ENCODE measurements at regions not wholly inside any gene's neighbourhood (a gene's known extent, or its start where the extent isn't known, plus 50 kb on each side); places are given as distances from the start of the nearest gene placed in this dataset.

DNA sequence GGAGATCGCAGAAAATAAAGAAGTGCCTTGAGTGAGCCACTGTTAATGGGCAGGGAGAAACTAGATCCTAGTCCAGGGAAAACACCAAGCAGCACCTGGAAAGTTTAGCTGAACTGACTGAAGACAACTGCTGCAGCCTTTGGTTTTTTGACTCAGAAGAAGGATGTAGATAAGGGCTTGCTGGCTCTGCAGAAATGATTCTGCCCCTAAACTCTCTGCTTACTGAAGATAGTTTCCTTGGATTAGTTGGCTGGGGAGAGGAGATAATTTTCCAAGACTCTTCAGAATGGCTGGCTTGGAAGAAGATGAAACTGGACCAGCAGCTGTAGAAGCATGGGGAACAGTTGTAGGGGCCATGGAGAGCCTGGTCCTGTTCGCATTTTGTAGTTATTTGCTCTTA lies 471.8 kb downstream of the KDM4C start:
- CTCF ChIA-PET (ENCODE audit: low intra/inter-chr PET ratio, low total read pairs): no interaction called here
- H3K4me1 ChIP-seq (ENCODE audit: insufficient read depth, low read length): no peaks in the 10 kb centered on the region

More for the DNA sequence above, 471.8 kb downstream of the KDM4C start:
- FAIRE-seq (no peak), ATAC-seq (no peak), DNase-seq (ENCODE audit: low spot score) (no peak)
- Histone ChIP-seq H4K20me1 (ENCODE audit: insufficient read depth, low read length) (no peaks in the 10 kb centered on the region), H3K9me3 (ENCODE audit: low read length) (no peaks in the 10 kb centered on the region), H3K36me3 (replicated peaks in 1 of 2; ENCODE audit: control insufficient read depth in 1 of 2, insufficient read depth in 2 of 2, low read length in 2 of 2) (no peaks in the 10 kb centered on the region), H2AFZ (ENCODE audit: low read length) (no peak overlapping the region), H3K9ac (ENCODE audit: insufficient read depth, low read depth, low read length) (no peak overlapping the region), H3K27ac (ENCODE audit: extremely low read length, insufficient read depth, low read length) (no peak overlapping the region), H3K27me3 (ENCODE audit: control insufficient read depth in 1 of 2, insufficient read depth in 2 of 2, low read length in 2 of 2) (peaks cover 4 to 20% of the 10 kb centered on the region in 2 experiments; a peak in 3 of 5 replicates), H3K4me2 (ENCODE audit: low read depth, low read length) (no peak overlapping the region), H3K4me3 (replicated peaks in 1 of 3; ENCODE audit: insufficient read depth in 1 of 3, low read depth in 2 of 3, low read length in 3 of 3) (no peak overlapping the region), H3K79me2 (ENCODE audit: insufficient read depth, low read length) (no peaks in the 10 kb centered on the region)
- BruUV-seq (replicated peaks): no TSS peak
- TF ChIP-seq, protein P1, sequence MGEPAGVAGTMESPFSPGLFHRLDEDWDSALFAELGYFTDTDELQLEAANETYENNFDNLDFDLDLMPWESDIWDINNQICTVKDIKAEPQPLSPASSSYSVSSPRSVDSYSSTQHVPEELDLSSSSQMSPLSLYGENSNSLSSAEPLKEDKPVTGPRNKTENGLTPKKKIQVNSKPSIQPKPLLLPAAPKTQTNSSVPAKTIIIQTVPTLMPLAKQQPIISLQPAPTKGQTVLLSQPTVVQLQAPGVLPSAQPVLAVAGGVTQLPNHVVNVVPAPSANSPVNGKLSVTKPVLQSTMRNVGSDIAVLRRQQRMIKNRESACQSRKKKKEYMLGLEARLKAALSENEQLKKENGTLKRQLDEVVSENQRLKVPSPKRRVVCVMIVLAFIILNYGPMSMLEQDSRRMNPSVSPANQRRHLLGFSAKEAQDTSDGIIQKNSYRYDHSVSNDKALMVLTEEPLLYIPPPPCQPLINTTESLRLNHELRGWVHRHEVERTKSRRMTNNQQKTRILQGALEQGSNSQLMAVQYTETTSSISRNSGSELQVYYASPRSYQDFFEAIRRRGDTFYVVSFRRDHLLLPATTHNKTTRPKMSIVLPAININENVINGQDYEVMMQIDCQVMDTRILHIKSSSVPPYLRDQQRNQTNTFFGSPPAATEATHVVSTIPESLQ (CRISPR knock-in tag; conservative IDR thresholded peaks at IDR 0.05): no peak
- TF ChIP-seq EHMT2 (IDR thresholded peaks at IDR 0.05; ENCODE audit: borderline replicate concordance, low read depth, low read length) (no peak), CEBPB (IDR thresholded peaks at IDR 0.05; ENCODE audit: borderline replicate concordance, low read depth, low read length) (no peak), CHD4 (IDR thresholded peaks at IDR 0.05; ENCODE audit: borderline replicate concordance, low read length) (no peak), ZFP62 (CRISPR knock-in tag; IDR thresholded peaks at IDR 0.05) (no peak), ZNF282 (IDR thresholded peaks at IDR 0.05; ENCODE audit: partially characterized antibody) (no peak), RAD51 (IDR thresholded peaks at IDR 0.05; ENCODE audit: borderline replicate concordance) (no peak), KMT2A (CRISPR knock-in tag; IDR thresholded peaks at IDR 0.05) (no peak)
- TF ChIP-seq, protein P2, sequence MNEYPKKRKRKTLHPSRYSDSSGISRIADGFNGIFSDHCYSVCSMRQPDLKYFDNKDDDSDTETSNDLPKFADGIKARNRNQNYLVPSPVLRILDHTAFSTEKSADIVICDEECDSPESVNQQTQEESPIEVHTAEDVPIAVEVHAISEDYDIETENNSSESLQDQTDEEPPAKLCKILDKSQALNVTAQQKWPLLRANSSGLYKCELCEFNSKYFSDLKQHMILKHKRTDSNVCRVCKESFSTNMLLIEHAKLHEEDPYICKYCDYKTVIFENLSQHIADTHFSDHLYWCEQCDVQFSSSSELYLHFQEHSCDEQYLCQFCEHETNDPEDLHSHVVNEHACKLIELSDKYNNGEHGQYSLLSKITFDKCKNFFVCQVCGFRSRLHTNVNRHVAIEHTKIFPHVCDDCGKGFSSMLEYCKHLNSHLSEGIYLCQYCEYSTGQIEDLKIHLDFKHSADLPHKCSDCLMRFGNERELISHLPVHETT (CRISPR knock-in tag; conservative IDR thresholded peaks at IDR 0.05): no peak
- TF ChIP-seq, protein P3, sequence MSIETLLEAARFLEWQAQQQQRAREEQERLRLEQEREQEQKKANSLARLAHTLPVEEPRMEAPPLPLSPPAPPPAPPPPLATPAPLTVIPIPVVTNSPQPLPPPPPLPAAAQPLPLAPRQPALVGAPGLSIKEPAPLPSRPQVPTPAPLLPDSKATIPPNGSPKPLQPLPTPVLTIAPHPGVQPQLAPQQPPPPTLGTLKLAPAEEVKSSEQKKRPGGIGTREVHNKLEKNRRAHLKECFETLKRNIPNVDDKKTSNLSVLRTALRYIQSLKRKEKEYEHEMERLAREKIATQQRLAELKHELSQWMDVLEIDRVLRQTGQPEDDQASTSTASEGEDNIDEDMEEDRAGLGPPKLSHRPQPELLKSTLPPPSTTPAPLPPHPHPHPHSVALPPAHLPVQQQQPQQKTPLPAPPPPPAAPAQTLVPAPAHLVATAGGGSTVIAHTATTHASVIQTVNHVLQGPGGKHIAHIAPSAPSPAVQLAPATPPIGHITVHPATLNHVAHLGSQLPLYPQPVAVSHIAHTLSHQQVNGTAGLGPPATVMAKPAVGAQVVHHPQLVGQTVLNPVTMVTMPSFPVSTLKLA (IDR thresholded peaks at IDR 0.05): no peak
- in situ Hi-C loops (cut with HindIII; ENCODE audit: extremely low pct_ligation_motif_present, low pct_unique_long_range_greater_than_20kb) (no loop called here), intact Hi-C loops (cut with micrococcal nuclease; ENCODE audit: unreplicated experiment) (no loop called here)
- 32% methylated on average over 2 of the region's 2 CpGs for WGBS (ENCODE audit: low lambda C conversion rate)
- POLR2A ChIA-PET: no interaction called here

Data from HepG2 (cell line).